B cell (primary cell): ENCODE measurements at regions not wholly inside any gene's neighbourhood (a gene's known extent, or its start where the extent isn't known, plus 50 kb on each side); places are given as distances from the start of the nearest gene placed in this dataset.

Source experiments
- CTCF ChIP-seq: fragments of 200-600 bp; IDR thresholded peaks from one replicate; pipeline ENCODE4 v1.8.0; 2022; ENCODE audit warnings: antibody characterized with exemption, mild to moderate bottlenecking
- EZH2 ChIP-seq: IDR thresholded peaks from 2 replicates; pipeline ENCODE4 v1.6.1; 2012; ENCODE audit warnings: borderline replicate concordance, low read depth, mild to moderate bottlenecking, moderate library complexity, low read length; ENCODE audit not compliant: insufficient read depth, poor library complexity, severe bottlenecking

GRCh38 chr3:103786296-103786695, 1351.5 kb downstream of the ZPLD1 start:
- no peak for TF ChIP-seq CTCF
- TF ChIP-seq EZH2, result no peak
